HS-27A (cell line): ENCODE measurements at regions not wholly inside any gene's neighbourhood (a gene's known extent, or its start where the extent isn't known, plus 50 kb on each side); places are given as distances from the start of the nearest gene placed in this dataset.

ENCODE experiments used
- DNase-seq: peaks from one replicate; pipeline ENCODE4 v3.0.0-alpha.2; 2012; ENCODE audit warnings: low read depth, missing footprints

DNA sequence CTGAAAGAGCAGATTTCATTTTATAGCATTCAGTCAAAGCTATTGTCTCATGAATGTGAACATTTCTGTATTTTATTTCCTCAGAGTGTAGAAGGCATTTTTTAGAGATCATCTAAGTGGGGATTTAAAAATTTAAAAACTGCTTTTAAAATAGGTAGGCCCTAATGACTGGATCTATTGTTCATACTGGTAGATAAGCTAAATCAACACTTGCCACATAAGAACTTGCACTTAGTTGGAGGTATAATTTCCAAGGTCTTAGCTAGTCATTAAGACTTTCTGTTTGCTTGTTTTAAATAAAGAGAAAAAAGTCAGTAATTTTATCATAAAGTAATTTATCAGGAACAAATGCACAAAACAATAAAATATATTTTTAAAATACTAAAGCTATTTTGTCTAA is 75.2 kb upstream of the LMO3 start:
- DNase-seq: no peak

GRCh38 chr12:16675438-16675837 is 69.5 kb upstream of the LMO3 start:
- no peak for DNase-seq

- no peak for DNase-seq
Observed at GRCh38 chr12:16674885-16675284, 68.9 kb upstream of the LMO3 start.

DNA sequence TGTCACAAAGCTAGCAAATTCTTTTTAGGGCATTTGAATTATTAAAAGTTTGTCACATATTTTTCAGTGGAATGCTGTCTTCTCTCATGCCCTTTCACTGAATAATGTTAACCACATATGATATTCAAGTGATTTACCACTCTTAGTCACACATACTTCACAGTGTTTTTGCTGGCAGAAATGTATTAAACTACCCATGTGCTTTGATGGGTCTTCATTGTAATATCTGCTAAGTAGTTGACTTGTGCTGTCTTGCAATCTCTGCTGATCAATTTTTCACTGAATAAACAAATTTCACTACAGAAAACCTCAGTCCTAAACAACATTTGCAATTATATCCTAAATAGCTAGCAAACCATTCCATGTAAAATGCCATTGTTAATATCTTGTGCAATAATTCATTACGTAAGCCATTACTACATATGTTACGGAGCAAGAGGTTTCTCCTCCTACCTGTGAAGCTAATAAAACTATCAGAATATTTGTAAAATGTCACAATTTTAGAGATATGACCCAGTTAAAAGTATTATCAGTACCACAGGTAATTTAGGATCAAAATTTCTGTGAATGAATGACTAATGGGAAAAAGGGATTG is 64.6 kb upstream of the LMO3 start:
- peak; percentile 60 for DNase-seq

DNA sequence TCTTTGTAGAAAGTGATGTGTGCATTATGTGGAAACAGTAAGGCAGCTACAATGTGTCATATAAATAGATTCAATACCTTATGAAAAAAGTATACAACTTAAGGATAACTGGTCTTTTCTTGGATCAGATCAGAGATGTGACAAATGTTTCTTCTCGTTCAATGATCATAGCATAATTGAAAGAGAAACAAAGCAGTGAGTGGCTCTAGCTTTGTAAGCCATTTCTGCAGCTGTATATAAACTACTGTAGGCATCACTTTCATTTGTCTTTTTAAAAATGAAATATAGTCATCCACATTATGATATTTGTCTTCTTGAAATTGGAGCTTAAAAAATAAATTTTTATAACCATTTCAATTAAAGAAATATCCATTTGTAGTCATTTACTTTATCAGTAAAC is 63.8 kb upstream of the LMO3 start:
- no peak for DNase-seq

GRCh38 chr12:16668198-16668597 is 62.2 kb upstream of the LMO3 start:
- DNase-seq: no peak

GRCh38 chr12:16658699-16659098 is 52.7 kb upstream of the LMO3 start:
- DNase-seq: no peak
